NCI-H82 (cell line): ENCODE measurements at regions not wholly inside any gene's neighbourhood (a gene's known extent, or its start where the extent isn't known, plus 50 kb on each side); places are given as distances from the start of the nearest gene placed in this dataset.
"Not testable (repeated sequence)": the region's sequence is repeated elsewhere in the genome, so short reads cannot be mapped to it uniquely, and the experiment has no call there.

Source experiments
- DNase-seq: peaks from one replicate; lab custom pipeline; 2025; lab: John Stamatoyannopoulos, UW

DNA sequence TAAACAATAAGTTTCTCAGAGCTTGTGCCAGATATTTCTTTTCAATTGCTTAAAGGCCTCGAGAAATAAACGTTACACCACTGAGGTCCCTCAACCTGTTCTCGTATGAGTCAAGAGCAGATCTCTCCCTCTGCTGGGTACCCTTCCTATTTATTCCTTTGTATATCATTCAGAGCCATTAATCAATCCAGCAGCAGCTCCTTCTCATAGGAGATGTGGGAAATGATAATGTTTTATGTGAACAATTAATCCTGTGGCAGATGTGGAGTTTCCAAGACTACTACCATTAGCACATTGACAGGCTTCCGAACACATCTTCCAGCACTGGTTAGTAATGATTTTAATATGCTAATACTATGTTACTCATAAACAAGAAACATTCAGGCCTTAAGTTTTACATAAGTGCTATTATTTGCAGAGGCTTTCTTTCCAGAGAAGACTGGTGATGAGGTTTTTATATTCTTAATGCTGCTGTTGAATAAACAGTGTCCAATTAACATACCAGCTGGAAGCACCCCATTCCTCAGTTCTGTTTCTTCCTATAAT lies 196.5 kb downstream of the ZNF608 start:
- DNase-seq, result no peak

DNA sequence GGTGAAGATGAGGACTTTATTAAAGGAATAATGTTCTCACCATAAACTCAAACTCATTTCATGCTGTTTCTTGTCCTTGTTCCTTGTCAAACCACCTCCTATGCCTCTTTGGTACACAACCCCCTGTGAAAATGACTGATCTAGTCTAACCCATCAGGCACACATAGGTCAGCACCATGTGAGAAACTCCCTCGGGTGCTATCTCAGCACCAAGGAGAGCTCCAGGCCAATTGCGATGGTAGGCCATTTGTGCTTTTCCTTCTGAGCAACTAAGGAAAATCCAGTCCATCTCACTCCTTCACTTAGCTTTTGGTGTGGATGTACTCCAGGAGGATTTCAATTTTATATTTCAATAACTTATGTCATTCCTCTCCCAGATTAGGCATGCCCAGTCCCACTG lies 199.8 kb downstream of the ZNF608 start:
- no peak for DNase-seq

DNA sequence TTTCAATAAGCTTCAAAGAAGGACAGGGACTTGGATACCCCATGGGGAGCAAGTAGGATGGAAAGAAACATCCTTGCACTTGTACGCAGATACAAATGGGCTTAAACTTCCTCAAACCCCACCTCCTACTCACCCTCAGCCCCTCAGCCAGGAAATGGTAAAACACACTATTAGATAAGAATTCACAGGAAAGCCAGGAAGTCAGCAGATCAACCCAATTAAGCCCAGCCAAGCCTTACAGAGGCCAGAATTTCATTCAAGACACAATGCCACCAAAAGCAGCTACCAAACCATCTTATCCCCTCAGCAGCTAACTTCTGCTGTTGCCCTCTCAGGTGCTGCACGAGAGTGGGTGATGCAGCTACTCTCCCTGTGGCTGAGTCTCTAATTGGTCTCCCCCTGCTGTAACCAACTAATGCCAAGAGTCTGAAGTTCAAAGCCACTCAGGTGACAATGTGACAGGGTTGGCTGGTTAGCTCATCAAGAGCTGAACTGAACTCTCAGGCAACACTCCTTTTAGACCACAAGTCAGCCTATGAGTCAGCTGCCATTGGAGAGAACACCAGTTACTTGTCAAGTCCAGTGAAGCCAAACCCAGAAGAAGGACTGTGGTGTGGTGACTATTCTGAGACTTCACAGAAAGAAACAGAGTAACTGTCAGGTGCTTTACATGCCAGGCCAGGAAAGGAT lies 201.9 kb downstream of the ZNF608 start:
- no peak for DNase-seq

DNA sequence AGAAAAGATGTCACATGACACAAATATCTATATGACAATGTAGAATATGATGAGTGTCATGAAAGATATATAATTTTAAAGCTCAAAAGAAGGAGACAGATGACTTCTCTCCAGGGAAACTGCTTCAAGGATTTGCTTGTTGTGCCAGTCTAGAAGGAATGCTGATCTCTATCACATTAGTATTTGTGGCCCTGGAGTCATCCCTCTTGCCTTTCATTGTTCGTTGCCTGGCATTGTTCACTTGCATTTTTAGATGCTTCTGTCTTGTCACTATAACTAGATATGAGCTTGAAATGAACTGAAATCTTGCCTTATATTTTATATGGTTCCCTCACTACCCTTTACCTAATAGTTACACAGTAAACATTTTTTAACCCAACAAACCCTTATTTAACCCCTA lies 207.5 kb downstream of the ZNF608 start:
- no peak for DNase-seq

DNA sequence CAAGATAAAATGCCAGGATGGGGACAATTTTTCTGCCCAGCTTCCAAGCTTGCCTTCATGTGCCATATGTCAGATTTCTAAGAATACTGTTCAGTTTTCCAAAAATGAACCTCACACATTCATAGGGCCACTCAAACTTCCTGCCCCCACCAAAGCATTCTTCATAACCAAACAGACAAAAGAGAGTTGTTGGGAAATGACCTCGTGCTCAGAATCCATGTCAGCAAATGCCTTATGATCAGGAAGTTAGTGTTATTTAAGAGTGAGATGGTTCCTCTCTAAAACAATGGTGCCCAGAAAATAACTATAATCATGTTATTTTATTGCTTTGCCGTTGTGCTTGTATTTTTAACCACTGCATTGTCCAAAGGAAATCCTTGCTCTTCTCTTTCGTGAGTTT lies 208.2 kb downstream of the ZNF608 start:
- no peak for DNase-seq

DNA sequence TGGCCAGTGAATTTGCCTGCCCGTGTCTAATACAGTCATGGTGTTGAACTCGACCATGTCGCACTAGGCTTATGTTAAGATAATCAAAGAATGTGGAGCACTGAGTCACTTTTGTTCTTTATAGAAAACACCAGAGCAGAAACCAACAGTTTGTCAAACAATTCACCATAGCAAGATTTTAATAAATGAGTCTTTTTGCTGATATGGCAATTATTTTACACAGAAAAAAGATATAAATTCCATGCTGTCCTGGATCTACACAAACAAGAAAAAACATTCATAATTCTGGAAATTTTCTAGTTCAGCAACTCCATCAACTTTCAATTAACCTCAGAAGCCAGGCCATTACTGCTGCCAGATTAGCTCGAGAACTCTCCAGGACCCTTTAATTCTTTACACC lies 208.9 kb downstream of the ZNF608 start:
- DNase-seq, result no peak

GRCh38 chr5:124537107-124537506 lies 209.3 kb downstream of the ZNF608 start:
- no peak for DNase-seq

DNA sequence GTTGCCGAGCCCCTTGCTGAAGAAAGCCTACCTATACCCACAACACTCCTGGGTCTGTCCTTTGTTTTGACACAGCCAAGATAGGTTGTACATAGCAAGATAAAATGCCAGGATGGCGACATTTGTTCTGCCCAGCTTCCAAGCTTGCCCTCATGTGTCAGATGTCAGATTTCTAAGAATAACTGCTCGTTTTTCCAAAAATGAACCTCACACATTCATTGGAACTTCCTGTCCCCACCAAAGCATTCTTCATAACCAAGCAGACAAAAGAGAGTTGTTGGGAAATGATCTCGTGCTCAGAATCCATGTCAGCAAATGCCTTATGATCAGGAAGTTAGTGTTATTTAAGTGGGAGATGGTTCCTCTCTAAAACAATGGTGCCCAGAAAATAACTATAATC lies 210.1 kb downstream of the ZNF608 start:
- no peak for DNase-seq

GRCh38 chr5:124530916-124531315 lies 215.5 kb downstream of the ZNF608 start:
- DNase-seq, result no peak

- no peak for DNase-seq
Measured at GRCh38 chr5:124528838-124529237, 217.6 kb downstream of the ZNF608 start.

- DNase-seq, result no peak
Measured at GRCh38 chr5:124527220-124527991, 219.0 kb downstream of the ZNF608 start.

GRCh38 chr5:124526079-124526478 lies 220.4 kb downstream of the ZNF608 start:
- not testable (repeated sequence) for DNase-seq

- no peak for DNase-seq
Measured at GRCh38 chr5:124524552-124525232, 221.7 kb downstream of the ZNF608 start.

- DNase-seq, result no peak
Measured at GRCh38 chr5:124523897-124524296, 222.5 kb downstream of the ZNF608 start.

DNA sequence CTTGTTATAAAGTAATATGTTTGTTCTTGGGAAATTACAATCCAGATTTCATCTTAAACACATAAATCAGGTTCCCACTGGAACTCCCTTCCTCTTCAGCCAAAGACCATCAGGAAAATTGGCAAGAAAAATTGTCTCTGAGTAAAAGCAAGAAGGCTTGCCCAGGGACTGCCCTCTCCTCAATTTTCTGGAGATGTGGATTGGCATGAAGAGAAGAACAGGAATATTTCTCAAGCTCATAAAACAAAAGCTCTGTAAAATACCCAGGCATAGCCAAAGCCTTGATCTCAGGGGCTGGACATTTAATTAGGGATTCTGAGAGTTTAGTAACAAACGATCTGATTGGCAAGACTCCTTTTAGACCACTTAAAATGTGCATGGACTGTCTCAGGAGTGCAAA lies 223.4 kb downstream of the ZNF608 start:
- DNase-seq, result no peak

GRCh38 chr5:124521461-124522230 lies 224.8 kb downstream of the ZNF608 start:
- DNase-seq, result no peak

DNA sequence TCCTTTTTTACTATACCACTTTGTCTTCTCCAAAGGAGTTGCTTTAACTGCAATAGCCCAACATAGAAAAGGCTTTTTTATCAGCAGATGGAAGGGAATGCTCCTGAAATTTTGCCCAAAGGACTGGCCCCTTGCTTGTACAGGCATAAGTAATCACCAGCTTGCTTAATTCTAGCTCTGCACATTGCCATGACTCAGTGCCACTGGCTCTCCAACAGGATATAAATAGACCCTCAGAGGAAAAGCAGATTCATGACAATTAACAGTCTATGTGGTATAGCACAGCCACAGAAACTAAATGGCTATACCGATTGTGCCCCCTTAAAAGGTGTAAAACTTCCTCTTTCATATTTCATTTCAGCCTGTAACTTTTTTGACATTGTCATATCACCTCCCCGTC lies 227.0 kb downstream of the ZNF608 start:
- no peak for DNase-seq

DNA sequence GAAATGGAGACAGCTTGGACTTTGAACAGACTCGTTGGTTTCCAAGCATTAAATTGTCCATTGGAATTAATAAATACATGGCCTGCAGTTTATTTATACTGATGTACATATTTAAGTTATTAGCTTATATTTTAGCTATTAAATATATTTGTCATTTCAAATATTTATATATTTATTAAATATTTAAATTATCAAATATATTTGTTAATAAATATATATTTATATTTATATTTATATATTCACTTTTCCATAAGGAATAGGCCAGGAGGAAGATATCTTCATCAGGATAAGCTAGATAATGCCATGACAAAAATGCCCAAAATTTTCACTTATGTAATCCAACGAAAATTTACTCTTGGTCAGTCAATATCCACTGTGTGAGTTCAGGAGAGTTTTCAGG lies 229.9 kb downstream of the ZNF608 start:
- DNase-seq, result no peak

DNA sequence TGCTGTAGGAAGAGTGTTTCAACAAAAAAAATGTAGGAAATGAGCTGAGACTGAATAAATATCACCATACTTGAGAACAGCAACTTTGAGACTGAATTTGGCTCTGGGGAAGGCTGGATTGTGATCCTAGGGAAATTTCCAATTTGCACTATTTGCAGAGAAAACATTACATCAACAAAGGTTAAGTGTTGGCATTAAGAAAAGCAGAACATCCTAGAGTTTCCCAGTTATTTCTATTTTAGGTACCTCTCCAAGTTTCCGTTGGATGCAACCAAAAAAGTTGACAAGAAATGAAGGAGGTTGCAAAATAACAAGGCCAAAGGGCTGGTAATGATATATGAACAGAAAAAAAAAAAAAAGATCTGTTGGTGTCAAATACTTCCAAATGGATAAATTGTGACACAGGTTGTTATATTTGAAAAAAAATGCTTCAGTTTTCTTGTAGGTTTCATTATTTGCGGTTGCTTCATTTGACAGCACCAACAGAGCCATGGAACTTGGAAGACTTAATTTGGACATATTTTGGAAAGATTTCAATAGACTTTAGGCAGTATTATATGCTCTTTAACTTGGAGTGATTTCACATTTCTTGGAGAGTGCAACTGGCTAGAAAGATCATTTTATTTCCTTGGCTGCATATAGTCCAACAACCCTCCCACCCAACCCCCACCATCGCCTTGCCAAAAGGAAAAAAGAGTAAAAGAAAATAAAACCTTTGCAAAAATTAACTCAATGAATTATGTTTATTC lies 230.8 kb downstream of the ZNF608 start:
- no peak for DNase-seq

DNA sequence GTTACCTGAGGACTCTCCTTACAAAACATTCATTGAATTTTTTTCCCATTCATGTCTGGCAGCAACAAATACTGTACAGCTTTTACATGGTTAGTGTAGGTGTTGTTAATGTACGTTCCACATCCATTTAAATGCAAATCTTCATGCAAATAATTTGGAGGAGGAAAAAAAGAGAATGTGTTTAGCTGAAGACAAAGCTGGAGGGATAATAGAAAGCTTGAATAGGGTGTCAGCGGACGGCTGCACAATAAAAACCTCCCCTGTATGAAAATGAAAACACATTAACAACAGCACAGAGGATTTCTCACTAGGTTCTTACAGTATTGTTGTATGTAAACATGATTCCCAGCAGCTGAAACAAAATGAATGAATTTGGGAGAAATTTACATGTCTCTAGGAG lies 231.5 kb downstream of the ZNF608 start:
- no peak for DNase-seq

DNA sequence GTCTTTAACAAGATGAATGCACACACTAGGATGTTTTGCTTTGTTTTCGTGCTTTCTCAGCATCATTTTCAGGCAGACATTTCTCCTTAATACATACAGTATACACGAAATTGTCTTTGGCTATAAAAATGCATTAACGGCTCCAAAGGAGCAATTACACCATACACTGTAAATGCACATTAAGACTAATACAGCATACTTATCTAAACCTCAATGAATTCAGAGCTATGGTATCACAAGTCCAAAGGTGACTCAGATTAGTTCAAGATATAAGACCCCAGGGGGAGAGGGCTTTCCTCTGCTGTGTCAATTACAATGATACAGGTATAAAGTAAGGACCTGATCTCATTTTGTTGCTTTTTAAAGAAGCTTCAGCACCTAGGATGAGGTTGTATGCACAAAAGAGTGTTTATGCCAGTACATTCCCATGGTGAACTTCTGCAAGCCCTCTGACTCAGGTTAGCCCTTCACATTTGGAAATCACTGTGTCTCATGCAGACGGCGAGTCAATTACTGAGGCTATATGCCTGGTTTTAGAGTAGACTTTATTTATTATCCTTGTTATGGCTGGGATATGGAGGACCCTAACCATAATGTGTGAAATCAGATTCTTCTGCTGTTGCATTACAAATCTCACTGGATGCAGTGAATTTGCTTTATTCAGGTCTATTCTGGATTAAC lies 233.3 kb downstream of the ZNF608 start:
- DNase-seq, result no peak
